ENCODE measurements at regions not wholly inside any gene's neighbourhood (a gene's known extent, or its start where the extent isn't known, plus 50 kb on each side); places are given as distances from the start of the nearest gene placed in this dataset.

DNA sequence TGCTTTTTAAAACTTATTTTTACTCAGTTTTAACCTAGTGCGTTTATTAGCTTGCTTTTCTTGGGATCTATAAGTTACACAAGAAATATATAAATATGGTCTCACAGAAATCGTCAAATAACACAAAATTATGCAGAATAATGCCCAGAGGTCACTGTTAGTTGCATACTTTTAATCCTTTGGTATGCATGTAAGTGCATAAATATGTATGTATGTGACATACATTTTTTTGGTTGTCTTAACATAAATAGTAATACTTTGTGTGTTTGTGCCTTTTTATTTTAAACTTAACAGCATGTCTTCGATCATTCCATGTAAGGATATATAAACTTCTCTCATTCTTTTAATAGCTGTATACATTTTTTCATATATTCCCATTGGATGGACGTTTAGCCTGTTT is 459.6 kb downstream of the PCNX1 start (continued):
- TF ChIP-seq ZNF396 (CRISPR knock-in tag; IDR thresholded peaks at IDR 0.05; ENCODE audit: borderline replicate concordance) (no peak), PRDM15 (CRISPR knock-in tag; IDR thresholded peaks at IDR 0.05) (no peak), CREM (CRISPR knock-in tag; IDR thresholded peaks at IDR 0.05) (no peak), FOXP1 (CRISPR knock-in tag; IDR thresholded peaks at IDR 0.05; ENCODE audit: borderline replicate concordance) (no peak)

DNA sequence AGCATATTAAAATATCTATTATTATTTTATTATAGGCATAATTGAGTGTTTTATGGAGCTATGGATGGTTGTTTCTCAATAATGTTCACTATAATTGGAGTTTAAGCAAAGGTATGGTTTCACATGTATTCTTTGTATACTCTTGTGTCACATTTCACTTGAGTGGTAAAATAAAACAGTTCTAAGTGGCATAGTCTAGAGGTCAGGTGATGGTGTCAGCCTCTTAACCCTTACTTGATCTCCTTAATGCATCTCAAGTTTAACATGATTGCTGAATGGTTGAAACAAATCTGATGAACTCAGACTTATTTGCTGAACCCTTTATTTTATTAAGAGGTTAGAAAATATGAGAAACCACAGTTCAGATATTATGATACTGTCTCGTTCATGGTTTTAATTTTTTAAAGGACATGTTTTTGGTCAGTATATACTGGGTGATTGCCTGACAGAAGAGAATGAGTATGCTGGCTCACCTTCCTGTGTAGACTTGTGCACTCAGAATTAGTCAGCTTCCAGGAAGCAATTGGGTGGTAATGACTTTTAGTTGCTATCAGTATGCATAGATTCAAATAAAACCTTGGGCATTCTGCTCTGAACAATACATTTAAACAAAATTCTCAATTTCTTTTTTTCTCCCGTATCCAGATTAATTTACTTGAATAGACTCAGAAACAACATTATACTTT is 464.6 kb downstream of the PCNX1 start:
- H3K27ac Mint-ChIP-seq = 0 out of 2 replicates have a peak overlapping the region, but pooled peaks have one; percentile 37
- H3K4me3 Mint-ChIP-seq = no peak overlapping the region
- peaks cover 10% of the 10 kb centered on the region for H3K4me1 Mint-ChIP-seq
- H3K27me3 Mint-ChIP-seq (ENCODE audit: low read depth) = no peaks in the 10 kb centered on the region
- POLR2A ChIA-PET = no interaction called here
- ATAC-seq (no peak), DNase-seq (ENCODE audit: low spot score) (no peak)
- no peak for TF ChIP-seq NFE2L1 (CRISPR knock-in tag; IDR thresholded peaks at IDR 0.05)
- no peak for TF ChIP-seq NFYB (CRISPR knock-in tag; conservative IDR thresholded peaks at IDR 0.05; ENCODE audit: low read depth)
- TF ChIP-seq, protein P1, sequence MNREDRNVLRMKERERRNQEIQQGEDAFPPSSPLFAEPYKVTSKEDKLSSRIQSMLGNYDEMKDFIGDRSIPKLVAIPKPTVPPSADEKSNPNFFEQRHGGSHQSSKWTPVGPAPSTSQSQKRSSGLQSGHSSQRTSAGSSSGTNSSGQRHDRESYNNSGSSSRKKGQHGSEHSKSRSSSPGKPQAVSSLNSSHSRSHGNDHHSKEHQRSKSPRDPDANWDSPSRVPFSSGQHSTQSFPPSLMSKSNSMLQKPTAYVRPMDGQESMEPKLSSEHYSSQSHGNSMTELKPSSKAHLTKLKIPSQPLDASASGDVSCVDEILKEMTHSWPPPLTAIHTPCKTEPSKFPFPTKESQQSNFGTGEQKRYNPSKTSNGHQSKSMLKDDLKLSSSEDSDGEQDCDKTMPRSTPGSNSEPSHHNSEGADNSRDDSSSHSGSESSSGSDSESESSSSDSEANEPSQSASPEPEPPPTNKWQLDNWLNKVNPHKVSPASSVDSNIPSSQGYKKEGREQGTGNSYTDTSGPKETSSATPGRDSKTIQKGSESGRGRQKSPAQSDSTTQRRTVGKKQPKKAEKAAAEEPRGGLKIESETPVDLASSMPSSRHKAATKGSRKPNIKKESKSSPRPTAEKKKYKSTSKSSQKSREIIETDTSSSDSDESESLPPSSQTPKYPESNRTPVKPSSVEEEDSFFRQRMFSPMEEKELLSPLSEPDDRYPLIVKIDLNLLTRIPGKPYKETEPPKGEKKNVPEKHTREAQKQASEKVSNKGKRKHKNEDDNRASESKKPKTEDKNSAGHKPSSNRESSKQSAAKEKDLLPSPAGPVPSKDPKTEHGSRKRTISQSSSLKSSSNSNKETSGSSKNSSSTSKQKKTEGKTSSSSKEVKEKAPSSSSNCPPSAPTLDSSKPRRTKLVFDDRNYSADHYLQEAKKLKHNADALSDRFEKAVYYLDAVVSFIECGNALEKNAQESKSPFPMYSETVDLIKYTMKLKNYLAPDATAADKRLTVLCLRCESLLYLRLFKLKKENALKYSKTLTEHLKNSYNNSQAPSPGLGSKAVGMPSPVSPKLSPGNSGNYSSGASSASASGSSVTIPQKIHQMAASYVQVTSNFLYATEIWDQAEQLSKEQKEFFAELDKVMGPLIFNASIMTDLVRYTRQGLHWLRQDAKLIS (CRISPR knock-in tag; IDR thresholded peaks at IDR 0.05; ENCODE audit: borderline replicate concordance) = no peak
- TF ChIP-seq GTF2I (CRISPR knock-in tag; conservative IDR thresholded peaks at IDR 0.05) = no peak
- no peak for TF ChIP-seq ZSCAN18 (CRISPR knock-in tag; IDR thresholded peaks at IDR 0.05)
- no peak for TF ChIP-seq MYBL2 (CRISPR knock-in tag; IDR thresholded peaks at IDR 0.05)
- TF ChIP-seq ZNF416 (CRISPR knock-in tag; IDR thresholded peaks at IDR 0.05) = no peak
- TF ChIP-seq, protein P2, sequence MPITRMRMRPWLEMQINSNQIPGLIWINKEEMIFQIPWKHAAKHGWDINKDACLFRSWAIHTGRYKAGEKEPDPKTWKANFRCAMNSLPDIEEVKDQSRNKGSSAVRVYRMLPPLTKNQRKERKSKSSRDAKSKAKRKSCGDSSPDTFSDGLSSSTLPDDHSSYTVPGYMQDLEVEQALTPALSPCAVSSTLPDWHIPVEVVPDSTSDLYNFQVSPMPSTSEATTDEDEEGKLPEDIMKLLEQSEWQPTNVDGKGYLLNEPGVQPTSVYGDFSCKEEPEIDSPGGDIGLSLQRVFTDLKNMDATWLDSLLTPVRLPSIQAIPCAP (CRISPR knock-in tag; IDR thresholded peaks at IDR 0.05) = no peak
- TF ChIP-seq KAT7 (CRISPR knock-in tag; IDR thresholded peaks at IDR 0.05; ENCODE audit: borderline replicate concordance) = no peak
- TF ChIP-seq ZNF232 (CRISPR knock-in tag; IDR thresholded peaks at IDR 0.05) = no peak
- no peak for TF ChIP-seq SMAD3 (CRISPR knock-in tag; IDR thresholded peaks at IDR 0.05; ENCODE audit: borderline replicate concordance)
- TF ChIP-seq, protein P3, sequence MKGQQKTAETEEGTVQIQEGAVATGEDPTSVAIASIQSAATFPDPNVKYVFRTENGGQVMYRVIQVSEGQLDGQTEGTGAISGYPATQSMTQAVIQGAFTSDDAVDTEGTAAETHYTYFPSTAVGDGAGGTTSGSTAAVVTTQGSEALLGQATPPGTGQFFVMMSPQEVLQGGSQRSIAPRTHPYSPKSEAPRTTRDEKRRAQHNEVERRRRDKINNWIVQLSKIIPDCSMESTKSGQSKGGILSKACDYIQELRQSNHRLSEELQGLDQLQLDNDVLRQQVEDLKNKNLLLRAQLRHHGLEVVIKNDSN (CRISPR knock-in tag; IDR thresholded peaks at IDR 0.05) = no peak
- no peak for TF ChIP-seq HMGA2 (CRISPR knock-in tag; IDR thresholded peaks at IDR 0.05)
- TF ChIP-seq PRRX2 (CRISPR knock-in tag; IDR thresholded peaks at IDR 0.05) = no peak
- no peak for TF ChIP-seq ZNF425 (CRISPR knock-in tag; conservative IDR thresholded peaks at IDR 0.05)
- TF ChIP-seq OVOL2 (CRISPR knock-in tag; IDR thresholded peaks at IDR 0.05; ENCODE audit: borderline replicate concordance) = no peak
- CTCF ChIA-PET = no interaction called here
- H3K9me3 Mint-ChIP-seq = peaks cover 16% of the 10 kb centered on the region
- peaks cover 21% of the 10 kb centered on the region for H3K36me3 Mint-ChIP-seq

Data from WTC11 (cell line).